H9 (cell line): ENCODE measurements at regions not wholly inside any gene's neighbourhood (a gene's known extent, or its start where the extent isn't known, plus 50 kb on each side); places are given as distances from the start of the nearest gene placed in this dataset.

ENCODE experiments used
- DNase-seq: peaks from one replicate; pipeline ENCODE4 v3.0.0-alpha.2; 2017
- H2AFZ ChIP-seq: one replicate; pipeline ENCODE4 v1.6.1; 2013; ENCODE audit warnings: mild to moderate bottlenecking, low read length, control low read depth, moderate library complexity
- H2AK5ac ChIP-seq: 2 replicates; pipeline ENCODE4 v1.6.1; 2013; ENCODE audit warnings: low read length, control low read depth, mixed read lengths; ENCODE audit not compliant: insufficient read length
- H2BK120ac ChIP-seq: one replicate; pipeline ENCODE4 v1.6.1; 2013; ENCODE audit warnings: low read depth, mild to moderate bottlenecking, low read length, control low read depth, inconsistent platforms; ENCODE audit not compliant: poor library complexity, severe bottlenecking
- H2BK12ac ChIP-seq: 2 replicates; pipeline ENCODE4 v1.6.1; 2013; ENCODE audit warnings: low read length, control low read depth, mixed read lengths, low read depth; ENCODE audit not compliant: insufficient read length
- H2BK15ac ChIP-seq: 2 replicates; pipeline ENCODE4 v1.6.1; 2013; ENCODE audit warnings: low read depth, low read length, control low read depth
- H2BK20ac ChIP-seq: one replicate; pipeline ENCODE4 v1.6.1; 2013; ENCODE audit warnings: low read depth, mild to moderate bottlenecking, low read length, control low read depth, inconsistent platforms; ENCODE audit not compliant: poor library complexity, severe bottlenecking
- H2BK5ac ChIP-seq: 2 replicates; pipeline ENCODE4 v1.6.1; 2013; ENCODE audit warnings: low read length, control low read depth, mixed read lengths; ENCODE audit not compliant: insufficient read length
- H3K14ac ChIP-seq: 2 replicates; pipeline ENCODE4 v1.6.1; 2013; ENCODE audit warnings: low read length, control low read depth; ENCODE audit not compliant: insufficient read depth
- H3K18ac ChIP-seq: 2 replicates; pipeline ENCODE4 v1.6.1; 2013; ENCODE audit warnings: low read depth, mild to moderate bottlenecking, mixed read lengths, low read length, control low read depth; ENCODE audit not compliant: insufficient read length
- H3K23ac ChIP-seq: 2 replicates; pipeline ENCODE4 v1.6.1; 2013; ENCODE audit warnings: low read length, control low read depth, mixed read lengths, low read depth; ENCODE audit not compliant: insufficient read length
- H3K23me2 ChIP-seq: 2 replicates; pipeline ENCODE4 v1.6.1; 2013; ENCODE audit warnings: low read depth, mild to moderate bottlenecking, mixed read lengths, low read length, control low read depth; ENCODE audit not compliant: insufficient read length, poor library complexity, severe bottlenecking
- H3K27ac ChIP-seq: 2 replicates; pipeline ENCODE4 v1.5.1; 2013; ENCODE audit warnings: low read length, control low read depth, mixed read lengths, low read depth; ENCODE audit not compliant: insufficient read length
- H3K27me3 ChIP-seq: 2 replicates; pipeline ENCODE4 v1.6.1; 2013; ENCODE audit warnings: low read length, control low read depth, inconsistent platforms; ENCODE audit not compliant: insufficient read depth
- H3K4ac ChIP-seq: 2 replicates; pipeline ENCODE4 v1.6.1; 2013; ENCODE audit warnings: low read depth, mild to moderate bottlenecking, control low read depth, inconsistent platforms, low read length, moderate library complexity
- H3K4me1 ChIP-seq: 2 replicates; pipeline ENCODE4 v1.6.1; 2013; ENCODE audit warnings: low read length, control low read depth, inconsistent platforms; ENCODE audit not compliant: insufficient read depth
- H3K4me2 ChIP-seq: 2 replicates; pipeline ENCODE4 v1.6.1; 2013; ENCODE audit warnings: low read length, control low read depth, mixed read lengths; ENCODE audit not compliant: insufficient read length, insufficient read depth
- H3K56ac ChIP-seq: 2 replicates; pipeline ENCODE4 v1.6.1; 2013; ENCODE audit warnings: low read depth, mild to moderate bottlenecking, mixed read lengths, low read length, control low read depth; ENCODE audit not compliant: insufficient read length
- H3K79me1 ChIP-seq: 2 replicates; pipeline ENCODE4 v1.6.1; 2013; ENCODE audit warnings: low read depth, mild to moderate bottlenecking, moderate library complexity, low read length, control low read depth, inconsistent platforms; ENCODE audit not compliant: insufficient read depth, poor library complexity, severe bottlenecking
- H3K79me2 ChIP-seq: 2 replicates; pipeline ENCODE4 v1.6.1; 2013; ENCODE audit warnings: low read length, control low read depth, inconsistent platforms; ENCODE audit not compliant: insufficient read depth
- H3K9ac ChIP-seq: 2 replicates; pipeline ENCODE4 v1.6.1; 2013; ENCODE audit warnings: low read length, control low read depth, mixed read lengths; ENCODE audit not compliant: insufficient read length; ENCODE audit errors: extremely low read depth
- H3K9me3 ChIP-seq: one replicate; pipeline ENCODE4 v1.6.1; 2013; ENCODE audit warnings: low read depth, low read length, inconsistent platforms; ENCODE audit not compliant: control insufficient read depth
- H3T11ph ChIP-seq: one replicate; pipeline ENCODE4 v1.6.1; 2013; ENCODE audit warnings: mild to moderate bottlenecking, low read length, control low read depth, inconsistent platforms
- H4K20me1 ChIP-seq: one replicate; pipeline ENCODE4 v1.6.1; 2013; ENCODE audit not compliant: control insufficient read depth, insufficient read length, insufficient read depth
- H4K5ac ChIP-seq: 2 replicates; pipeline ENCODE4 v1.6.1; 2013; ENCODE audit warnings: low read depth, mild to moderate bottlenecking, mixed read lengths, low read length, control low read depth; ENCODE audit not compliant: insufficient read length
- H4K8ac ChIP-seq: replicated peaks from 2 replicates; pipeline ENCODE4 v1.6.1; 2013; ENCODE audit warnings: low read length, control low read depth, mixed read lengths, low read depth; ENCODE audit not compliant: insufficient read length
- H4K91ac ChIP-seq: 2 replicates; pipeline ENCODE4 v1.6.1; 2013; ENCODE audit warnings: low read depth, mild to moderate bottlenecking, moderate library complexity, mixed read lengths, low read length, control low read depth; ENCODE audit not compliant: insufficient read length
- H3K27ac Mint-ChIP-seq, 3 experiments: 2 replicates in 2 of 3; 3 replicates in 1 of 3; pipeline ENCODE4 v1.8.0; 2020 to 2021; ENCODE audit warnings: mixed read lengths in 3 of 3, mild to moderate bottlenecking in 1 of 3, moderate library complexity in 1 of 3
- H3K27me3 Mint-ChIP-seq: 2 replicates; pipeline ENCODE4 v1.8.0; 2021; ENCODE audit warnings: low read depth, mild to moderate bottlenecking, moderate library complexity, mixed read lengths
- H3K36me3 Mint-ChIP-seq, 3 experiments: 2 replicates in 2 of 3; 3 replicates in 1 of 3; pipeline ENCODE4 v1.8.0; 2020 to 2021; ENCODE audit warnings: low read depth in 3 of 3, mixed read lengths in 3 of 3; ENCODE audit not compliant: insufficient read depth in 1 of 3
- H3K4me1 Mint-ChIP-seq, 2 experiments: 2 replicates each; pipeline ENCODE4 v1.8.0; 2020; ENCODE audit warnings: mixed read lengths in 2 of 2
- H3K4me3 Mint-ChIP-seq, 2 experiments: 2 replicates in 1 of 2; 3 replicates in 1 of 2; pipeline ENCODE4 v1.8.0; 2020 to 2021; ENCODE audit warnings: mild to moderate bottlenecking in 2 of 2, mixed read lengths in 2 of 2, moderate library complexity in 1 of 2
- H3K9me3 Mint-ChIP-seq, 2 experiments: 2 replicates in 1 of 2; 3 replicates in 1 of 2; pipeline ENCODE4 v1.8.0; 2020; ENCODE audit warnings: mild to moderate bottlenecking in 2 of 2, mixed read lengths in 2 of 2, moderate library complexity in 1 of 2
- WGBS: extraction: QIAGEN DNeasy Blood & Tissue Kit; methylation state at CpG from one replicate; pipeline ENCODE4 v1.1.7; 2013; ENCODE audit warnings: missing lambda C conversion rate, low lambda C conversion rate, mixed read lengths; ENCODE audit not compliant: insufficient read length; ENCODE audit errors: extremely low coverage; 5-methylcytosine and 5-hydroxymethylcytosine counted together
- TF ChIP-seq, protein P1 (sequence below): fragments of 200-600 bp; sonication (generic); conservative IDR thresholded peaks from 3 replicates; pipeline ENCODE4 v1.8.0; 2021; ENCODE audit warnings: antibody characterized with exemption, mild to moderate bottlenecking

GRCh38 chr17:77428749-77429368, 288.1 kb downstream of the SEC14L1 start:
- H2BK20ac ChIP-seq: no peak overlapping the region
- no peak overlapping the region for H3K27ac ChIP-seq
- Mint-ChIP-seq H3K4me3 (no peak overlapping the region), H3K27ac (peak overlapping the region in 2 of 3 experiments; percentile 69 to 88; a peak in 3 of 7 replicates), H3K27me3 (no peaks in the 10 kb centered on the region), H3K36me3 (peaks cover 0 to 2% (median 0%) of the 10 kb centered on the region in 3 experiments; a peak in 1 of 7 replicates), H3K9me3 (no peaks in the 10 kb centered on the region), H3K4me1 (peaks cover 42 to 74% of the 10 kb centered on the region in 2 experiments)
- TF ChIP-seq, protein P1, sequence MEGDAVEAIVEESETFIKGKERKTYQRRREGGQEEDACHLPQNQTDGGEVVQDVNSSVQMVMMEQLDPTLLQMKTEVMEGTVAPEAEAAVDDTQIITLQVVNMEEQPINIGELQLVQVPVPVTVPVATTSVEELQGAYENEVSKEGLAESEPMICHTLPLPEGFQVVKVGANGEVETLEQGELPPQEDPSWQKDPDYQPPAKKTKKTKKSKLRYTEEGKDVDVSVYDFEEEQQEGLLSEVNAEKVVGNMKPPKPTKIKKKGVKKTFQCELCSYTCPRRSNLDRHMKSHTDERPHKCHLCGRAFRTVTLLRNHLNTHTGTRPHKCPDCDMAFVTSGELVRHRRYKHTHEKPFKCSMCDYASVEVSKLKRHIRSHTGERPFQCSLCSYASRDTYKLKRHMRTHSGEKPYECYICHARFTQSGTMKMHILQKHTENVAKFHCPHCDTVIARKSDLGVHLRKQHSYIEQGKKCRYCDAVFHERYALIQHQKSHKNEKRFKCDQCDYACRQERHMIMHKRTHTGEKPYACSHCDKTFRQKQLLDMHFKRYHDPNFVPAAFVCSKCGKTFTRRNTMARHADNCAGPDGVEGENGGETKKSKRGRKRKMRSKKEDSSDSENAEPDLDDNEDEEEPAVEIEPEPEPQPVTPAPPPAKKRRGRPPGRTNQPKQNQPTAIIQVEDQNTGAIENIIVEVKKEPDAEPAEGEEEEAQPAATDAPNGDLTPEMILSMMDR: no peak
- no peak overlapping the region for H4K5ac ChIP-seq
- H3T11ph ChIP-seq: no peak overlapping the region
- no peak overlapping the region for H4K8ac ChIP-seq
- H3K27me3 ChIP-seq: no peaks in the 10 kb centered on the region
- H4K20me1 ChIP-seq: peaks cover 2% of the 10 kb centered on the region
- H3K23me2 ChIP-seq: no peaks in the 10 kb centered on the region
- no peak overlapping the region for H3K18ac ChIP-seq
- H3K9me3 ChIP-seq: no peaks in the 10 kb centered on the region
- no peak overlapping the region for H2BK15ac ChIP-seq
- no peak overlapping the region for H2BK120ac ChIP-seq
- H2AFZ ChIP-seq: no peak overlapping the region
- no peak overlapping the region for H3K14ac ChIP-seq
- H2AK5ac ChIP-seq: no peak overlapping the region
- no peak overlapping the region for H4K91ac ChIP-seq
- peaks cover 10% of the 10 kb centered on the region; the same call in 1 of the 2 replicates for H3K4me1 ChIP-seq
- H3K56ac ChIP-seq: no peak overlapping the region
- H3K23ac ChIP-seq: no peak overlapping the region
- WGBS: no CpG with 5 or more reads among the region's 16 CpGs
- no peak overlapping the region for H3K4ac ChIP-seq
- DNase-seq: no peak
- H3K79me2 ChIP-seq: no peaks in the 10 kb centered on the region; the same call in 1 of the 2 replicates
- H2BK12ac ChIP-seq: no peak overlapping the region
- H3K79me1 ChIP-seq: peaks cover 1% of the 10 kb centered on the region
- H3K9ac ChIP-seq: no peak overlapping the region
- H2BK5ac ChIP-seq: no peak overlapping the region
- H3K4me2 ChIP-seq: no peak overlapping the region
